ENCODE measurements at regions not wholly inside any gene's neighbourhood (a gene's known extent, or its start where the extent isn't known, plus 50 kb on each side); places are given as distances from the start of the nearest gene placed in this dataset.

- TF ChIP-seq YY1 (IDR thresholded peaks at IDR 0.05; ENCODE audit: low read depth) (no peak), MAX (IDR thresholded peaks at IDR 0.05) (no peak), NFIC (IDR thresholded peaks at IDR 0.05) (no peak), EP300 (IDR thresholded peaks at IDR 0.05; ENCODE audit: borderline replicate concordance) (no peak)
Observed at GRCh38 chr1:4461726-4462290, 192.6 kb upstream of the AJAP1 start.

- TF ChIP-seq TAF1 (IDR thresholded peaks at IDR 0.05; ENCODE audit: low read depth) (no peak), EP300 (IDR thresholded peaks at IDR 0.05; ENCODE audit: borderline replicate concordance) (no peak), ZBTB7A (IDR thresholded peaks at IDR 0.05; ENCODE audit: low read depth) (no peak)
Observed at GRCh38 chr1:4462831-4463484, 191.5 kb upstream of the AJAP1 start.

GRCh38 chr1:4463631-4464030, 190.8 kb upstream of the AJAP1 start:
- no peak for TF ChIP-seq USF1 (IDR thresholded peaks at IDR 0.05)
- no peak for TF ChIP-seq TCF12 (IDR thresholded peaks at IDR 0.05; ENCODE audit: low read depth)
- TF ChIP-seq RAD21 (IDR thresholded peaks at IDR 0.05; ENCODE audit: low read depth) = no peak
- TF ChIP-seq YY1 (IDR thresholded peaks at IDR 0.05; ENCODE audit: low read depth) = no peak
- no peak for TF ChIP-seq TEAD4 (IDR thresholded peaks at IDR 0.05)
- no peak for TF ChIP-seq CREB1 (IDR thresholded peaks at IDR 0.05; ENCODE audit: low read depth)
- no peak for TF ChIP-seq NFIC (IDR thresholded peaks at IDR 0.05)
- no peak for TF ChIP-seq EP300 (IDR thresholded peaks at IDR 0.05; ENCODE audit: borderline replicate concordance)
- no peak for TF ChIP-seq MAX (IDR thresholded peaks at IDR 0.05)
- no peak for TF ChIP-seq TAF1 (IDR thresholded peaks at IDR 0.05; ENCODE audit: low read depth)
- no peak for TF ChIP-seq ZBTB7A (IDR thresholded peaks at IDR 0.05; ENCODE audit: low read depth)
- no peak for TF ChIP-seq CEBPB (IDR thresholded peaks at IDR 0.05)
- TF ChIP-seq FOXM1 (IDR thresholded peaks at IDR 0.05; ENCODE audit: borderline replicate concordance, low read depth) = no peak
- TF ChIP-seq EGR1 (IDR thresholded peaks at IDR 0.05) = no peak
- no peak for TF ChIP-seq REST (IDR thresholded peaks at IDR 0.05; ENCODE audit: low read depth)

GRCh38 chr1:4464478-4464877, 189.9 kb upstream of the AJAP1 start:
- no peak for TF ChIP-seq RAD21 (IDR thresholded peaks at IDR 0.05; ENCODE audit: low read depth)
- TF ChIP-seq YY1 (IDR thresholded peaks at IDR 0.05; ENCODE audit: low read depth) = no peak
- TF ChIP-seq FOXM1 (IDR thresholded peaks at IDR 0.05; ENCODE audit: borderline replicate concordance, low read depth) = no peak
- no peak for TF ChIP-seq TAF1 (IDR thresholded peaks at IDR 0.05; ENCODE audit: low read depth)
- no peak for TF ChIP-seq NFIC (IDR thresholded peaks at IDR 0.05)
- no peak for TF ChIP-seq ZBTB7A (IDR thresholded peaks at IDR 0.05; ENCODE audit: low read depth)
- TF ChIP-seq TCF12 (IDR thresholded peaks at IDR 0.05; ENCODE audit: low read depth) = no peak
- no peak for TF ChIP-seq USF1 (IDR thresholded peaks at IDR 0.05)
- TF ChIP-seq CEBPB (IDR thresholded peaks at IDR 0.05) = no peak
- no peak for TF ChIP-seq REST (IDR thresholded peaks at IDR 0.05; ENCODE audit: low read depth)
- no peak for TF ChIP-seq EP300 (IDR thresholded peaks at IDR 0.05; ENCODE audit: borderline replicate concordance)
- TF ChIP-seq MAX (IDR thresholded peaks at IDR 0.05) = no peak
- no peak for TF ChIP-seq EGR1 (IDR thresholded peaks at IDR 0.05)
- no peak for TF ChIP-seq CREB1 (IDR thresholded peaks at IDR 0.05; ENCODE audit: low read depth)
- TF ChIP-seq TEAD4 (IDR thresholded peaks at IDR 0.05) = no peak

- no peak for TF ChIP-seq CREB1 (IDR thresholded peaks at IDR 0.05; ENCODE audit: low read depth)
- no peak for TF ChIP-seq NFIC (IDR thresholded peaks at IDR 0.05)
- TF ChIP-seq ZBTB7A (IDR thresholded peaks at IDR 0.05; ENCODE audit: low read depth) = no peak
- TF ChIP-seq YY1 (IDR thresholded peaks at IDR 0.05; ENCODE audit: low read depth) = no peak
- no peak for TF ChIP-seq MAX (IDR thresholded peaks at IDR 0.05)
- TF ChIP-seq CEBPB (IDR thresholded peaks at IDR 0.05) = no peak
- no peak for TF ChIP-seq TCF12 (IDR thresholded peaks at IDR 0.05; ENCODE audit: low read depth)
Observed at GRCh38 chr1:4467241-4467640, 187.2 kb upstream of the AJAP1 start.

Data from Ishikawa (cell line).